ENCODE measurements at regions not wholly inside any gene's neighbourhood (a gene's known extent, or its start where the extent isn't known, plus 50 kb on each side); places are given as distances from the start of the nearest gene placed in this dataset.

- no peak for DNase-seq
These were observed 327.5 kb downstream of the UACA start for GRCh38 chr15:70435872-70436271.

GRCh38 chr15:70435369-70435768 lies 328.0 kb downstream of the UACA start:
- H3K9me3 ChIP-seq, result no peaks in the 10 kb centered on the region
- intact Hi-C loops (cut with DNase I), result no loop called here

More at GRCh38 chr15:70435872-70436271, 327.5 kb downstream of the UACA start:
- Histone ChIP-seq H3K27me3 (no peaks in the 10 kb centered on the region), H3K27ac (no peak overlapping the region), H3K9me3 (no peaks in the 10 kb centered on the region), H3K4me3 (no peak overlapping the region), H3K36me3 (no peaks in the 10 kb centered on the region), H3K4me1 (ENCODE audit: insufficient read depth) (no peaks in the 10 kb centered on the region)
- 85 to 91% (median 91%) methylated on average over 2 of the region's 2 CpGs for WGBS, 3 donors
- intact Hi-C loops (cut with DNase I), result no loop called here
- no peak for TF ChIP-seq CTCF (IDR thresholded peaks at IDR 0.05)
- no peak for TF ChIP-seq POLR2A (IDR thresholded peaks at IDR 0.05)

GRCh38 chr15:70433586-70434324 lies 329.6 kb downstream of the UACA start:
- Histone ChIP-seq H3K9me3 (no peaks in the 10 kb centered on the region), H3K27me3 (no peaks in the 10 kb centered on the region), H3K36me3 (no peaks in the 10 kb centered on the region), H3K4me1 (ENCODE audit: insufficient read depth) (no peaks in the 10 kb centered on the region), H3K4me3 (no peak overlapping the region), H3K27ac (no peak overlapping the region)
- TF ChIP-seq POLR2A (IDR thresholded peaks at IDR 0.05) (no peak), CTCF (IDR thresholded peaks at IDR 0.05) (no peak), EP300 (IDR thresholded peaks at IDR 0.05) (no peak)
- DNase-seq, result no peak
- intact Hi-C loops (cut with DNase I), result no loop called here
- WGBS, 3 donors, result 43 to 54% (median 53%) methylated on average over 19 of the region's 19 CpGs

More at GRCh38 chr15:70435369-70435768, 328.0 kb downstream of the UACA start:
- H3K27ac ChIP-seq, result no peak overlapping the region
- no peaks in the 10 kb centered on the region for H3K27me3 ChIP-seq
- H3K4me3 ChIP-seq, result no peak overlapping the region
- TF ChIP-seq EP300 (IDR thresholded peaks at IDR 0.05) (no peak), POLR2A (IDR thresholded peaks at IDR 0.05) (no peak), CTCF (IDR thresholded peaks at IDR 0.05) (no peak)
- no peak for DNase-seq
- WGBS, 3 donors, result 82 to 88% (median 87%) methylated on average over 3 of the region's 3 CpGs
- H3K36me3 ChIP-seq, result no peaks in the 10 kb centered on the region
- no peaks in the 10 kb centered on the region for H3K4me1 ChIP-seq (ENCODE audit: insufficient read depth)

GRCh38 chr15:70432924-70433495 lies 330.3 kb downstream of the UACA start:
- TF ChIP-seq EP300 (IDR thresholded peaks at IDR 0.05) (no peak), CTCF (IDR thresholded peaks at IDR 0.05) (no peak), POLR2A (IDR thresholded peaks at IDR 0.05) (no peak)
- 55 to 61% (median 58%) methylated on average over 8 of the region's 8 CpGs for WGBS, 3 donors
- H3K4me1 ChIP-seq (ENCODE audit: insufficient read depth), result no peaks in the 10 kb centered on the region
- intact Hi-C loops (cut with DNase I), result no loop called here
- no peak overlapping the region for H3K27ac ChIP-seq
- no peaks in the 10 kb centered on the region for H3K36me3 ChIP-seq
- no peaks in the 10 kb centered on the region for H3K27me3 ChIP-seq
- DNase-seq, result no peak
- H3K4me3 ChIP-seq, result no peak overlapping the region
- H3K9me3 ChIP-seq, result no peaks in the 10 kb centered on the region
